ENCODE measurements at regions not wholly inside any gene's neighbourhood (a gene's known extent, or its start where the extent isn't known, plus 50 kb on each side); places are given as distances from the start of the nearest gene placed in this dataset.

DNA sequence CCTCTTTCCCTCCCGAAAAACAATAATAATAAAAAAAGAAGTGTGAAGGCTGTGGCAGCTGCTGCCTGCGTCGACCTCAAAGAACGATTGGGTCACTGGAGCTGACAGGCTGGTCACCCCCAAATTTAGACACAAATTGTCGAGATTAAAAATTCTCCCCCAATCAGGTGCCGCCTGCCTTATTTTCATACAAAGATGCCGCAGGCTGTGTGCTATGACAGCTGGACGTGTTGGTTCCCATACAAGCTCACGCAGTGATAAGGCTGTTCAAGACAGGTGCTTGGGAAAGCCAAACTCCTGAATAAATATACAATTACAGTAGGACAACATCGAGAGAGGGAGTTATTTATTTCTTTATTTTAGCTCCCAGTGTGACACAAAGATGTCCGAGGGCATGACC lies 1041.8 kb downstream of the VRK1 start:
- no peak for DNase-seq

DNA sequence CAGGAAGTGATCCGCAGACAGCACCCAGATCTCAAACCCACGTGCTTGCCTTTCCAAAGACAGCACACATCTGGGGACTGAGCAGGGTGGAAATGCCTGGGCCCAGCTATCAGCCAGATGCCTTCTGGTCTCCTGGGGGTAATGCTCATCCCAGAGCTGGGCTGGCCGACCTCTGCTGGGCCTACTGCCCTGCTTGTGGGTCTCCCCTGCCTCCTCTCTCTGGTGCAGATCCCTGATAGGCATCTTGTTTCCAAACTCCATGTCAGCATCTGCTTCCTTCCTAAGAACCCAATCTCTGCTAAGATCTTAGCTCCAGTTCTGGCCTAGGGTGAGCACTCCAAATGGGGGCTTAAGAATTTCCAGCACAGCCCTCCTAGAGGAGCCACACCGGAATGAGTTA lies 1043.0 kb downstream of the VRK1 start:
- DNase-seq: no peak

DNA sequence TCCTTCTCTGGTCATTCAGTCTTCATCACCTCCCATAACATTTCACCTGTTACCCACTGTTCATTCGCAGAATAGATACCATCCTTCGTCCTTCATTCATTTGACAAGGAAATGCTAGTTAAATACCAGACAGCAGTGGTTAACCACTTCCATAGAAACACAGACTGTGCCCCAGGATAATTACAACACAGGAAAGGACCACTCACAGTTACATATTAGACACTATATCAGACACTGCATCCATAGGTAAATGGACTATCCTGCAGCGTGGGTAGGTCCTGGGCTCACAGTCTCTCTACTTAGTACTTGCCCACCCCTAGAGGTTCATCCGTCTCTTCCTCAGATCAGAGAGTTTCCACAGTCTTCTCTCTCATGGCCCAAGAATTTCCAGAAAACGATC lies 1044.6 kb downstream of the VRK1 start:
- no peak for DNase-seq

DNA sequence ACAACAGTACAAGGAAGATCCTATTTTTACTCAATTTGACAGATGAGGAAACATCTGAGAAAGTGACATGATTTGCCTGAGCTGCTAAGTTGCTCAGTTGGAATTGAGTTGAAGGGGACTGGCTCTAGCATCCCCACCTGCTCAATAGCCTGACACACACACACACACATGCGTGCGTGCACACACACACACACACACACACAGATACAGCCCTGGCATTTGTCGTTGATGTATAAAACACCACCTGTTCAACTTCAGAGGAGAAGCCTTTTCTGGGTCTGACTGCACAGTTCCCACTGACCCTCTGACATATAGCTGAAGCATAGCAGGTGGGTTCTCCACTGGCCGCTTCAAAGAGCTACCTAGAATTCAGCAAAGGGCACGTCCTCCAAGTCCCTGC lies 1045.9 kb downstream of the VRK1 start:
- DNase-seq: no peak

DNA sequence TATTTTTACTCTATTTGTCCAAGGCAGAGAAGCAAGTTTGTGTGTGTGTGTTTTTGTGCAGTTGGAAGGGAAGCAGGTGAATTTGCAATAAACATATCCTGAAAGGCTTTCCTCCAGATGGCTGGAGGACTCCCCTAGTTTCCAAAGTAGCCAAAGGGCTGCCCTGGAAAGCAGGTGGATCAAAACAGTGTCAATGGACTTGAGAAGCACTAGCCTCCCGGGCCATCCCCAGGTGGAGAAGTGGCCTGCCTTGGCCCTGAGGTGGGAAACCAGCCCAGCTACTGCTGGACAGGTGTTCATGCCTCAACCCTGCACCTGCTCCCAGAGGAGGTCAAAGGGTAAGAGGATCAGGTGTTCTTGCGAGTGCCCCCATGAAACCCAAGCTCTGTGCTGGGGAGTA lies 1046.9 kb downstream of the VRK1 start:
- DNase-seq: no peak

DNA sequence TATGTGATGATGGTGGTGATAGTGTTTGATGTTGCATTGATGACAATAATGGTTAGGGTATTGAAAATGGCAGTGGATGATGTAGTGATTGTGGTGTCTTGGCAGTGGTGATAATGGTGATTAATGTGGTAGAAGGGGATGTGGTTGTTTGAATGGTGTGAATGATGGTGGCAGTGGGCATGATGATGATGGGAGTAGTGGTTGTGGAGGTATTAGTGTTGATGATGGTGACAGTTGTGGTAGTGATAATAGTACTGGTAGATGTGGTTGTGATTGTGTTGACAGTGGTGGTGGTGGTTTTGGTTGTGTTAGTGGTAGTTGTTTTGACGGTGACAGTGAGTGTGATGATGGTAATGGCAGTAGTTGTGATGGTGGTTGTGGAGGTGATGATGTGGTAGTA lies 1049.0 kb downstream of the VRK1 start:
- DNase-seq: no peak

DNA sequence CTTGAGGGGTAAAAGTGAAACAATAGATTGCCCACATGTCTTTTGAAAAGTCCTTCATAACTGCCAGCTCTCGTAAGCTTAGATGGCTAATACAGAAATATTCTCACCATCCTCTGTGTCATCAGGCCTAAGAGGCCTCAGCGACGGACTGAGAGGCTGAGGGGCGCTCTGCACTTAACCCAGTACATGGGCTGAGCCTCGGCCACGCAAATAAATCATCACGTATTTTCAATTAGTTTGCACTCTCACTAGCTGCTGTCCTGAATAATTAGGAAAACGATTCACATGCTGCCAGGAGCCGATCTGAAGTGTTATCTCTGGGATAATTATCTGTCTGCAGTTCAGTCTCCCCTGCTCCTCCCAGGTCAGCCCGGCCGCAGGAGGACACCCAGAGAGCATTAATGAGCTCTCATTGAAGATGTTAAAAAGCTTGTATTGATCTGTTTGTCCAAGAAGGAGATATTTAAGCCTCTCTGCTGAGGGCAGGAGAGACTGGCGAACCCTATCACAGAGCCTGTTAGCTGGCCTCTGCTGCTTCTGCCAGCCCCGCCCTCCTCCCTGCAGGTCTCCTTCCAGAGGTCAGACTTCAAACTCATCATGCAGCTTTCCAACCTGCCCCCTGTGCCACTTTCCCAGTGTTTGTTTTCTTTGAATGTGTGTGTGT lies 1051.3 kb downstream of the VRK1 start:
- no peak for DNase-seq

DNA sequence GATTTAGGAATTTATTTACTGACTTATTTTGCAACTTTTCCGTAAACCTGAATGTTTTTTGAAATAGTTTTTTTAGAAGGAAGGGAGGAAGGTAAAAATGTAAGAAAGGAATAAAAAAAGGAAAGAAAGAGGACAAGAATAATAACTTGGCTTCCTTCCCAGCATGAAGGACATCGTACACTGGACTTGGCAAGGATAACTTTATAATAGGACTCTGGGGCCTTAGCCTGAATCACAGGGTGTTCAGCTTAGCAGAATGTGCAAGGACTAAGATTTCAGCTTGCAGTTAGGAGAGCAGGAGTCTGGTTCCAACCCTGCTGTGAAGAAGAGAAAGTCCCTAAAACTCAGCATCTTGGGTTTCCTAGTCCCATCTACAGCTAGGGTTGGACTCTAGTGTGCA lies 1053.3 kb downstream of the VRK1 start:
- DNase-seq: no peak

DNA sequence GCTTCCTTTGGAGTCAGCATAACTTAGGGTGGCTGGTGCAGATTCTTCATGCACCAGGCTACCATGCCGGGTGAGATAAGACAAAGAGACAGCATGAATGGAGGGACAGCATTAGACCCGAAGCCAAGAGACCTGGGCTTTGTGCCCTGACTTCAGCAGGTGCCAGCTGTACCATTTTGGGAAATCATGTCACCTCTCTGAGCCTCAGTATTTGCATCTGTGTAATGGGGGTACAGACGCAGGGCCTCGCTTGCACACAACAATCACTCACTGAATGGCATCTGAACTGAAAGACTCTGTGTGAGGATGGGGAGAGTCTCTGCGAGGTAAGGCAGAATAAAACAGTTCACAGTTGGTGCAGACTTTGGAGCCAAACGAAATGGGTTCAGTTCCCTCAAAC lies 1053.7 kb downstream of the VRK1 start:
- no peak for DNase-seq

DNA sequence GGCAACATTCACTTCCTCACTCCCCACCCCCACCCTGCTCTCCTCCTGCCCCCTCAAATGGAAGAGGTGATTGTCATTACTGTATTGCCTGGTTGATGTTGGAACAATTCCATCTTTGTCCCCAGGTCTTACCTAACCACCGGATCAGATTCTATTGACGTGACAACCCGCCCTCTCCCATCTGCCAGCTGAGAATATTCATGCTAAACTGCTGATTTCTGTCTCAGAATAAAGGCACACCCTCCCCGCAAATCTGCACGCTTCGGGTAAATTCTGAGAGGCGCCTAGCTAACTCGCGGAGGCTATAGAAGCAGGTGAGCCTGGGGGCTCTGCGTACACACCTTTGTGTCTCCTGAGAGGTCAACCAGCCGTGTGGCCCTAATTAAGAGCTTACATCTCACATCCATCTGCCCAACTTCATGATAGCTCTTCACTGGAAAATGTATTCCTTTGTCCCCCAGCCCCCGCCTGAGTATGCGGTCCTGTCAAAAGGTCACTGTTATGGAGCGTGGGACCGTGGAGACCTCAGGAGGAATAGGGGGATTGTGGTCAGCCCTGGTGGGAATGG lies 1054.3 kb downstream of the VRK1 start:
- DNase-seq: no peak

DNA sequence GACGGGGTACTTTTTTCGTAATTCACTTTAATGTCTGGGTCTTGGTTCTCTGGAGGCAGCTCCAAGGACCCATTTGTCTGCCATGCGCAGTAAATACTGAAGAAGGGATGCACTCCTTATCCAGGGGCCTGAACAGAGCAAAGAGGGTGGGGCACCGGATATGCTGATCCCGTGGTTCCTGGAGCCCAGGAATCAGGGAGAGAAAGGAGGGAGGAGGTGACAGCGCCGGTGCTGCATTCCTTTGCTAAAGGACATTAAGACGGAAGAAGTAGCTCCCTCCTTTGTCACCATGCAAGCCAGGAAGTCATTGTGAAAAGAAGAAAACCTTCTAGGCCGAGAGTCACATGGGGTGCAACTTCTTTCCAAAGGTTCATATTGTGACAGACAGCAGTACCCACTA lies 1057.7 kb downstream of the VRK1 start:
- no peak for DNase-seq

DNA sequence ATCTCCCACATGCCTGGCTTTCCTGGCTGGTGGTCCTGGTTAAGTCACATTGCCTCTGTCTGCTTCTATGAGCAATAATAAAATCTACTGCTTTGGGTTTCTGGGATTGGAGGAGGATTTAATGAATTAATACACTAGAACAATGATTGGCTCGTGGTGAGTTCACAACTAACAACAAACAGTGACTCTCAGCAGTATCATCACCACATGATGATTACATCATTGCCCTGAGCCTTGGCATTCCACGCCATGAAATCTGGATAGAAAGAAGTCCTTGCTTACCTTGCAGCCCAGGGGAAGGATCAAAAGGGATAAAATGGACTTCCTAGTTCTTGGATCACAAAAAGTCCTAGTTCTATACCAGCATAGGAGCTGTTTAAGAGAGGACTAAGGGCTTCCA lies 1069.0 kb downstream of the VRK1 start:
- no peak for DNase-seq

DNA sequence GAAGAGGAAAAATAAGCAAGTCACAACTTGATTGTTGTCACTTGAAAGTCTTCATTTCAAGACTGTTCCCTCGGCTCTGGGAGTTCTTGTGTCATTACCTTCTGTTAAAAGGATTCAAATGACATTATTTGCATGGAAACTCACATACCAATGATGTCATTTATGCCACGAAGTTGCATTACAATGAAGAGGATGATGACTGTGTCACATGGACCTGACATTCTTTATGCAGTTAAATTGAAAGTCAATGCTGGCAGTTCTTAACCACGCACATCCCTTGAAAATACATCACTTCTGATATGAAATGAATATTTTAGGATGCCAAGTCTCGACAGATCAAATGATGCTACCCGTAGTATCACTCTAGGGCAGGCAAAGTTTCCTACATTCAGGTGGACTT lies 1069.5 kb downstream of the VRK1 start:
- DNase-seq: no peak

DNA sequence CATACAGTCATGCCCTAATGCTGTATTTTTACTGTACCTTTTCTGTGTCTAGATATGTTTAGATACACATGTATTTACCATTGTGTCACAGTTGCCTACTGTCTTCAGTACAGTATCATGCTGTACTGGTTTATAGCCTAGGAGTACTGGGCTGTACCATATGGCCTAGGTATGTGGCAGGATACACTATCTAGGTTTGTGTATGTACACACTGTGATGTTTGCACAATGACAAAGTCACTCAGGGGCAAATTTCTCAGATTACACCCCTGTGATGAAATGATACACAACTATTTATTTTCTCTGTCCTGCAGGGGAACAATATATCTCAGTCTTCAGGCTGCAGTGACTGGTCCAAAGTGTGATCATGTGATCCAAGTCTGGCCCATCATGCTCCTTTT lies 1076.1 kb downstream of the VRK1 start:
- no peak for DNase-seq

DNA sequence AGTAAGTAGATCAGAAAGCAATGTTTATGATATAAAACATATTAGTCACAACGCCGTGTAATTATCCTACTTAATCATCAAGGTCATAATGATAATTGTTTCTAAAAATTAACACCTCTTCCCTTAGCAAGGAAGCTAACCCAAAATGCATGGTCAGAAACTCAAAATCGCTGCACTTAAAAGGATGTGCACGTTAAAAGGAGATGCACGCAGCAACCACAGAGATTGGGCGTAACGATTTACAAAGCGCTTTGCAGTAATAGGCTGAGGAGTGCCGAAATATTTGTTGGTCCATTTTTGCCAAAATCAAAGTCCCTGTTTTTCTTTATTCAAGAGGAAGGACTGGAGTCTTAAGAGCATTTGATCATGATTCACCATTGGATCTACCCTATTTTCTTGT lies 1077.2 kb downstream of the VRK1 start:
- DNase-seq: no peak

DNA sequence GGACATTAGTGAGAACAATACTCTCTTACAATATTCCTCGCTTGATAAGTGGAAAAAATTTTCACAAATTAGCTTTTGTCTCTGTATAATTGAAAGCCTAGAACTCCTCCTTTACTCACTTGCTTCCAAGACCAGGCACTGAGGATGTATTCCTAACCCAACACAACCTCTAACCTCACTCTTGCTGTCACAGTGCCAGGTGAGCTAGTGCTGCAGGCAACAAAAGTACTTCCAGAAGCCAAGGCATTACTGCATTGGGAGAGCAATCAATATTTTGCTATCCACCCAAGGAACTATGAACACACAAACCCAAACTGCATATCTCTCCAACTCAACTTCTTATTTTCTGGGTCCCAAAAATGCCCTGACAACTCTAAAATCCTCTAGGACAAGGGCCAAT lies 1081.0 kb downstream of the VRK1 start:
- DNase-seq: no peak

DNA sequence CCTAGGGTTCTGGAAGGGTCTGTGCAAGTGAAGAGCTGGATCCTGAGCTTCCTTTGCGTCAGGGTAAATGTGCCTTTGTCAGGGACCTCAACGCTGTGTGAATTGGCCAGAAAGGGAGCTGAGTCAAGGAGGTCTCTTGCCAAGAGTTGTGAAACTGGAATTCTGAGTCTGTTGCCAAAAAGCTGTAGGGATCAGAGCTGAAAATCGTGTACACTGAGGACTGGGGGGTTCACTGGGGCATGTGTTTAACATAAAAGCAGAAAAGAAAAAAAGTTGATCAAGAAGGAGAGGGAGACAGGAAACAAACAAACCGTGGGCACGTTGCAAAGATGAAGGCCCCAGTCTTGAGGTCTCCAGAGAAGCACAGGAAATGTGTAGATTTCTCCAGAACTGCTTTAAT lies 1081.5 kb downstream of the VRK1 start:
- DNase-seq: no peak

DNA sequence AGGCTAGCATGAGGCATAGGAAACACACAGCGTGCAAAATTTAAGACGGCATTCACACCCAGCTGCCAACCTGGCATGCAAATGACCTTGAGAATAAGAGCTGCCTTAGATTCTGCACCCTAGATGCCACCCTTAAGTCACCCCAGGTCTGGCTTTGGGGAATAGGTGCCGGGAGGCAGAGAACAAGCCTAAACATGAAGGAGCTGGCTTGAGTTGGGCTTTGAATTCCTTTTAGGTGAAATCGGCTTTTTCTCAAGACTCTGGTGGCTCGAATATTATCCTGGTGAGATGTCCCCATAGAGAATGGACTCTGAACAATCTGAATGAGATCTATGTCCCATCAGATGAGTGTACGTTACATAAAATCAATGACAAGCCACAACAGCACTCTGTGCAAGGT lies 1090.5 kb downstream of the VRK1 start:
- DNase-seq: no peak

DNA sequence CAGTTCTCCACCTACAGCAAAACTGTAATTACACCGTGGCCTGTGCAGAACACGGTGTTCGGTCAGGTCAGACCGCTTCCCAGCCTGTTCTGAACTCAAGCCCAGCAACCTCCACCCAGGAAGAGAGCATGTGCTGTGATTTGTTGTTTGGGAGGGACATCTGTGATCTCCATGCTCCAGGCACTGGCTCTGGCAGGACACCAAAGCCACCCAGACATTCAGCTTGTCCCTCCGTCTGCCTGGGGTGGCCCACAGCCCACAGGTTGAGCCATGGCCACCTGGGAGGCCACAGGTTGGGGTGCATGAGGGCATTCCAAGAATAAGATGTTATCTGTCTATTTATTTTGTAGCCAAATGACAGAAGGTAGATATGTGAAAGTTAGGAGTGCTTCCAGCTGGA lies 1091.1 kb downstream of the VRK1 start:
- no peak for DNase-seq

DNA sequence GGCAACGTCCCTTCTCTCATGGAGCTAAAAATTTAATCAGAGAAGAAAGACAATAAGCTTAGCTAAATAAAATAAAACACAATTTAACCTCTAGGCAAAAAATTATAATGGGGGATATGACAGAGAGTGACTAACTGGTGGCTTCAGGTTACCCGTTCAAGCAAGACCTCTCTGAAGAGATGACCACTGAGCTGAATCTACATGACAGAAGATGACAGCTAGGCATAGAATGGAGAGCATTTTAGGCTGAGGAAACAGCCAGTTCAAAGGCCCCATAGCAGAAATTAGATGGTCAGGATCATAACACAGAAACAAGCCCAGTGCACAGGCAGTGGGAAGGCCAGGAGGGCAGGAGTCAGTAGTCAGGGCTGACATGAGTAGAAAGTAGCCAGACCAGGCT lies 1094.3 kb downstream of the VRK1 start:
- DNase-seq: no peak

DNA sequence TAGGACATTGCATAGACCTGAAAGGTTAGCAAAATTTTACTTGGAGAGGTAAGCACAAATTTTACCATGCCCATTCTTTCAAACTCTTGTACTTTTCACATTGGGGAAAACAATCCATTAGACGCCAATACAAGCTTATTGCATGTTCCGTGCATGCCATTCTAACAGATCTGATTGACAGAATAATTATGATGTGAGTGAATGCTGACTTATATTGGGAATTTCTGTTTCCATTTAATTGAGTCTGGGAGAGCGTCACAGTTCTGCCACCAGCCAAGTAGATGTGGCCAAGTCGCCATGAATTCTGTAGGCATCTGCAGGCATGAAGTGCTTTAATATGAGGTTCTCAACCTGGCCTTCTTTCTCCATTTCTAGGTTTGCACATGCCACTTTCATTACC lies 1097.4 kb downstream of the VRK1 start:
- no peak for DNase-seq

DNA sequence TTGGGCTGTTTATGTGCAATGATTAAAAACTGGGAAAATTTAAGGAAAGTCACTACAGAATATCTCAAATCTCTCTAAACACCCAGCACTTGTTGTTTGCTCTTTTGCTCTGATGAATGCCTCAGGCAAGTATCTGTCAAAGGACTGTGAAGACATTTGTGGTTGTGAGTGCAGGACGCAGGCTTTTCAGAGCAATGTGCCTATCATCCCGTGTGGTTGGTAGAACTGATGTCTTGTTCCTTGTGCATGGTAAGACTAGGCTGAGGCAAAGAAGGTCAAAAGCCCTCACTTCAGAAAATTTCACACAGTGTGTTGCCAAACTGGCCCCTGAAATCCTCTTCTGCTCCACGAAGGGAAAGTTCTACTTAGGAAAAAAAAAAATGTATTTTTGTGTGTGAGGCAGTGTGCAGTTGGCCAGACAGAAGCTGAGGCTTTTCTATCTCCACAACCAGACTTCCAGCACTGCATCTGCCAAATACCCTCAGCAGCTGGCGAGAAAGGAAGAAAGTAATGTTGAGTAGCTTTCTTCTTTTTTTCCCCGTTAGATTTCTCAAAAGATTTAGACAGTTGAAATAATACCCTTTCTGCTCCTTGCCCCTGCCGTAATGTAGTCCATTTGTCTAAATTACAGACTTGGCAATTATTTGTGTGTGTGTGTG lies 1103.1 kb downstream of the VRK1 start:
- no peak for DNase-seq

DNA sequence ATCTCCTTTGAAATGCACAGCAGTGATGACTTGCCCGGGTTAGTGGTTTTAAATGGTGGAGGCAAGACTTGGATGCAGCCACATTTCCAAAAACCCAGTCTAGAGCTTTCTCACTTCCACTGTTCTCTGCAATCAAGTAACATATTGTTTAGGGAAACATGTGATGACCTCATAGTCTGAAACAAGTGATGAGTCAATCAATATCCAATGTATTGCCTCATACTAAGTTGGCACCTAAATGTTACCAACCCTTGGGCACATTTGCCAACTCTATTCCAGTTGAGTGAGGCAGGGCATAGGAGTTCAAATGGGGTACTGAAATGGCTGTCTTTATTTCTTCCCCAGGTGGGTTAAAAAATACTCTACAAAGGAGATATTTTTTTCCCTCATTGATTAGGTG lies 1105.4 kb downstream of the VRK1 start:
- DNase-seq: no peak

DNA sequence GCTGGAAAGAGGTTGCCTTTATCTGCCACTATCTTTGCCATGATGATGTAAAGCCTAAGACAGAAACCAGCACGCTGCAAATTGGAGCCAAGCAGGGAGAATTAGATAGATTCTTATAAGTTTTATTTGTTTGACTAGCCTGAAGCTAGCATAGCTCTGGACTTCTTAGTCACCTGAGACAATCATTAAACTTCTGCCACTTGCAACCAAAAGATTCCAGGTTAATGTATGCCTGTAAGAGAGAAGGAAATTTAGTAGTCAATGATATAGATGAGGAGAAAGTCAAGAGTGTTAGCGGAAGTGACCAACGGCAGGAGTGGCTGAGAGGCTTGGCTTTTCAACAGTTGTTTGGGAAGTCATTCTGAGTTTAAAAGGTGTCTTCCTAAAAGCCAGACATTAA lies 1106.6 kb downstream of the VRK1 start:
- DNase-seq: no peak

DNA sequence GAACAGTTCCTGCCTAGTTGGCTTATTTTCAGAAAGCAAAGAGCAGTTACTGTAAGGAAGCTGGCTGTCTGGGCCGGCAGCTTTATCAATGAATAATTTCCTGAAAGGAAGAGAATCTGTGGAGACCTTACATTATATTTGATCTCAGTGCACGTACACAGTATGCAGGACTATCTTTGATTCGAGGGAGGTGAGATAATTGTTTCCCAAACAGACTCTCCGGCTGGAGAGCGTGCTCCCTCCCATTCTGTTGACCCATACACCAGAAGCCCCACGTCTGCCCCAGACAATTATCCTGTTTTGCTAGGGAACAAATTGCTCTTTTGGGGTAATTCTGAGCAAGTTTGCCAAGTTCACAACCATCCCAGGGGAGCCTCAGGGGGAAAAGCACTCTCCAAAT lies 1115.0 kb downstream of the VRK1 start:
- no peak for DNase-seq

Data from HCEC 1CT (cell line).